OCI-LY7 (cell line): ENCODE measurements at regions not wholly inside any gene's neighbourhood (a gene's known extent, or its start where the extent isn't known, plus 50 kb on each side); places are given as distances from the start of the nearest gene placed in this dataset.

Experiments
- BruUV-seq: library from RNA; stranded (reverse); fragments of 400-500 nt; replicated peaks from 2 replicates; lab custom pipeline; 2021; lab: Mats Ljungman, UMichigan
- CTCF ChIA-PET: fragments of 300-600 bp; sonication (Branson Sonifier 250); formaldehyde crosslinking; loops from one replicate; lab custom pipeline; 2022; ENCODE audit warnings: antibody characterized with exemption; ENCODE audit not compliant: unreplicated experiment; lab: Charles Lee
- POLR2A ChIA-PET: fragments of 300-600 bp; sonication (Branson Sonifier 250); formaldehyde crosslinking; loops from one replicate; lab custom pipeline; 2022; ENCODE audit warnings: antibody characterized with exemption; lab: Charles Lee
- DNase-seq: peaks from one replicate; pipeline ENCODE4 v3.0.0-alpha.2; 2015; ENCODE audit warnings: low spot score
- H2AFZ ChIP-seq: fragments of 200-600 bp; sonication (generic), shearing (Covaris generic); 2 replicates; pipeline ENCODE4 v1.6.1; 2014; ENCODE audit warnings: mild to moderate bottlenecking, antibody characterized with exemption, low read length, moderate library complexity
- H3K27ac ChIP-seq: fragments of 200-600 bp; sonication (generic); 2 replicates; pipeline ENCODE4 v1.5.1; 2014; ENCODE audit warnings: mixed run types, low read depth, mild to moderate bottlenecking, moderate library complexity, low read length, inconsistent platforms; ENCODE audit not compliant: poor library complexity, severe bottlenecking
- H3K36me3 ChIP-seq: fragments of 200-600 bp; sonication (generic); 2 replicates; pipeline ENCODE4 v1.6.1; 2014; ENCODE audit warnings: mild to moderate bottlenecking, antibody characterized with exemption, low read length, moderate library complexity, mixed read lengths; ENCODE audit not compliant: insufficient read depth
- H3K4me1 ChIP-seq: fragments of 200-600 bp; sonication (generic); 2 replicates; pipeline ENCODE4 v1.5.1; 2014; ENCODE audit warnings: mild to moderate bottlenecking, low read length; ENCODE audit not compliant: insufficient read depth, poor library complexity, severe bottlenecking
- H3K4me2 ChIP-seq: fragments of 200-600 bp; sonication (generic); 2 replicates; pipeline ENCODE4 v1.6.1; 2014; ENCODE audit warnings: mild to moderate bottlenecking, low read length
- H3K4me3 ChIP-seq: fragments of 200-600 bp; sonication (generic); 2 replicates; pipeline ENCODE4 v1.5.1; 2014; ENCODE audit warnings: mild to moderate bottlenecking, low read depth, low read length; ENCODE audit not compliant: poor library complexity, severe bottlenecking
- H3K79me2 ChIP-seq: fragments of 200-600 bp; sonication (generic); 2 replicates; pipeline ENCODE4 v1.6.1; 2016; ENCODE audit warnings: low read depth, mild to moderate bottlenecking, low read length, moderate library complexity, mixed read lengths; ENCODE audit not compliant: insufficient read depth
- H3K9me2 ChIP-seq: fragments of 200-600 bp; sonication (generic); 2 replicates; pipeline ENCODE4 v1.6.1; 2016; ENCODE audit warnings: mild to moderate bottlenecking, low read length, mixed read lengths; ENCODE audit not compliant: insufficient read depth
- H3K9me3 ChIP-seq: fragments of 200-600 bp; sonication (generic); 2 replicates; pipeline ENCODE4 v1.6.1; 2014; ENCODE audit warnings: mild to moderate bottlenecking, mixed run types, low read length, mixed read lengths
- H4K20me1 ChIP-seq: fragments of 200-600 bp; sonication (generic); 2 replicates; pipeline ENCODE4 v1.6.1; 2014; ENCODE audit warnings: mild to moderate bottlenecking, antibody characterized with exemption, low read length, moderate library complexity, mixed read lengths; ENCODE audit not compliant: insufficient read depth
- CTCF ChIP-seq: fragments of 200-600 bp; sonication (generic); conservative IDR thresholded peaks from 2 replicates; pipeline ENCODE4 v1.5.1; 2014; ENCODE audit warnings: mild to moderate bottlenecking, antibody characterized with exemption, low read length, moderate library complexity, mixed read lengths
- EZH2phosphoT487 ChIP-seq: fragments of 200-600 bp; sonication (generic); IDR thresholded peaks from 2 replicates; pipeline ENCODE4 v1.6.1; 2018; ENCODE audit warnings: low read depth, borderline replicate concordance, mild to moderate bottlenecking, mixed run types, antibody characterized with exemption, low read length, moderate library complexity, mixed read lengths
- intact Hi-C: fragments of 100-400 bp; cut with micrococcal nuclease; formaldehyde crosslinking; loops from one replicate; pipeline ENCODE4 v1.10.0; 2022; ENCODE audit not compliant: unreplicated experiment

- H3K4me1 ChIP-seq: no peaks in the 10 kb centered on the region
- ChIA-PET CTCF (no interaction called here), POLR2A (no interaction called here)
- no peak for DNase-seq
- intact Hi-C loops: no loop called here
- no peaks in the 10 kb centered on the region for H4K20me1 ChIP-seq
- no peaks in the 10 kb centered on the region for H3K9me3 ChIP-seq
- H3K27ac ChIP-seq: no peak overlapping the region
- H2AFZ ChIP-seq: no peak overlapping the region
- H3K9me2 ChIP-seq: no peaks in the 10 kb centered on the region
- H3K36me3 ChIP-seq: no peaks in the 10 kb centered on the region
- H3K4me3 ChIP-seq: no peak overlapping the region
- no peak overlapping the region for H3K4me2 ChIP-seq
- no peaks in the 10 kb centered on the region for H3K79me2 ChIP-seq
- BruUV-seq: no TSS peak
- TF ChIP-seq EZH2phosphoT487: no peak
- no peak for TF ChIP-seq CTCF
These were observed 72.3 kb downstream of the CMAS start for GRCh38 chr12:22118238-22118790.

GRCh38 chr12:22121224-22121623 lies 75.2 kb downstream of the CMAS start:
- Histone ChIP-seq H3K4me1 (no peaks in the 10 kb centered on the region), H3K27ac (no peak overlapping the region), H3K9me3 (no peaks in the 10 kb centered on the region), H3K9me2 (no peaks in the 10 kb centered on the region), H3K79me2 (no peaks in the 10 kb centered on the region), H4K20me1 (no peaks in the 10 kb centered on the region), H3K4me3 (no peak overlapping the region), H2AFZ (no peak overlapping the region), H3K4me2 (no peak overlapping the region), H3K36me3 (no peaks in the 10 kb centered on the region)
- no peak for TF ChIP-seq EZH2phosphoT487
- TF ChIP-seq CTCF: peak; percentile 60
- DNase-seq: peak; percentile 22
- ChIA-PET CTCF (no interaction called here), POLR2A (interaction anchor here (1.4 kb wide), 1 partner anchor 10 kb away, joined by 4 read pairs; no protein-coding TSS in a partner anchor)
- intact Hi-C loops: no loop called here
- no TSS peak for BruUV-seq

GRCh38 chr12:22122359-22122758 lies 76.3 kb downstream of the CMAS start:
- intact Hi-C loops: no loop called here
- no peak for DNase-seq
- ChIA-PET POLR2A (interaction anchor here (0.6 kb wide), 2 partner anchors 42 to 714 kb away, joined by 4 read pairs; no protein-coding TSS in a partner anchor), CTCF (no interaction called here)
- H3K9me3 ChIP-seq: no peaks in the 10 kb centered on the region
- H3K4me2 ChIP-seq: no peak overlapping the region
- no peak for TF ChIP-seq CTCF
- TF ChIP-seq EZH2phosphoT487: no peak
- no peaks in the 10 kb centered on the region for H3K9me2 ChIP-seq
- no peaks in the 10 kb centered on the region for H3K36me3 ChIP-seq
- no peak overlapping the region for H3K4me3 ChIP-seq
- no TSS peak for BruUV-seq
- no peaks in the 10 kb centered on the region for H3K79me2 ChIP-seq
- H3K4me1 ChIP-seq: no peaks in the 10 kb centered on the region
- no peaks in the 10 kb centered on the region for H4K20me1 ChIP-seq
- H2AFZ ChIP-seq: no peak overlapping the region
- no peak overlapping the region for H3K27ac ChIP-seq
